Prostate gland (tissue), 2 donors: ENCODE measurements at regions not wholly inside any gene's neighbourhood (a gene's known extent, or its start where the extent isn't known, plus 50 kb on each side); places are given as distances from the start of the nearest gene placed in this dataset.

Experiments
- CTCF ChIP-seq, 4 experiments: fragments of 200-600 bp in 2 of 4; fragments of 450-650 bp in 2 of 4; sonication (generic) in 2 of 4; IDR thresholded peaks; 1 replicate in 3 of 4; 2 replicates in 1 of 4; pipeline ENCODE4 v1.5.1; 2016 to 2019; ENCODE audit warnings: antibody characterized with exemption in 4 of 4, mild to moderate bottlenecking in 2 of 4, moderate library complexity in 2 of 4
- POLR2AphosphoS5 ChIP-seq: sonication (generic); formaldehyde crosslinking; IDR thresholded peaks from one replicate; pipeline ENCODE4 v1.6.1; 2017; ENCODE audit warnings: antibody characterized with exemption

- no peak for TF ChIP-seq CTCF (IDR thresholded peaks at IDR 0.05)
- TF ChIP-seq POLR2AphosphoS5: no peak
Measured at GRCh38 chr2:12839339-12839738, 122.6 kb downstream of the TRIB2 start.
